HepG2 (cell line): ENCODE measurements at regions not wholly inside any gene's neighbourhood (a gene's known extent, or its start where the extent isn't known, plus 50 kb on each side); places are given as distances from the start of the nearest gene placed in this dataset.

Experiments used
- JUND ChIP-seq: sonication (generic); formaldehyde crosslinking; IDR thresholded peaks from 2 replicates; pipeline ENCODE4 v1.8.0; 2022; ENCODE audit warnings: mild to moderate bottlenecking, missing genetic modification reagents
- ZSCAN30 ChIP-seq: sonication (generic); formaldehyde crosslinking; IDR thresholded peaks from 2 replicates; pipeline ENCODE4 v1.5.0; 2020; ENCODE audit warnings: mild to moderate bottlenecking, missing genetic modification reagents
- TF ChIP-seq, protein P1 (sequence below), 2 experiments: IDR thresholded peaks; 2 replicates each; pipeline ENCODE4 v1.6.1; 2011 to 2012; ENCODE audit warnings: low read length in 2 of 2, borderline replicate concordance in 1 of 2, low read depth in 1 of 2, mild to moderate bottlenecking in 1 of 2, moderate library complexity in 1 of 2

DNA sequence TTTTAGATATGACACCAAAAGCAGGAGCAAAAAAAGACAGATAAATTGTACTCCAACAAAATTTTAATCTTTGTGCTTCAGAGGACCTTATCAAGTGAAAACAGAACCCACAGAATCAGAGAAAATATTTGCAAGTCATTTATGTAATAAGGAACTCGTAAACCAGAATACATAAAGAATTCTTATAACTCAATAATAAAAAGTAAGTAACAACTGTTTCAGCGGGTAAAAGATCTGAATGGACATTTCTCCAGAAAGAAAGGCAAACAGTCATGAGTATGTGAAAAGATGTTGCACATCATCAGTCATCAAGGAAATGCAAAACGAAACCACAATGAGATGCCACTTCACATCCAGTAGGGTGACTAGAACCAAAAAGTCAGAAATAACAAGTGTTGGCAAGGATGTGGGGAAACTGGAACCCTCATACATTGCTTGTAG, 167.7 kb upstream of the KCTD7 start:
- no peak for TF ChIP-seq JUND (CRISPR knock-in tag)
- TF ChIP-seq, protein P1, sequence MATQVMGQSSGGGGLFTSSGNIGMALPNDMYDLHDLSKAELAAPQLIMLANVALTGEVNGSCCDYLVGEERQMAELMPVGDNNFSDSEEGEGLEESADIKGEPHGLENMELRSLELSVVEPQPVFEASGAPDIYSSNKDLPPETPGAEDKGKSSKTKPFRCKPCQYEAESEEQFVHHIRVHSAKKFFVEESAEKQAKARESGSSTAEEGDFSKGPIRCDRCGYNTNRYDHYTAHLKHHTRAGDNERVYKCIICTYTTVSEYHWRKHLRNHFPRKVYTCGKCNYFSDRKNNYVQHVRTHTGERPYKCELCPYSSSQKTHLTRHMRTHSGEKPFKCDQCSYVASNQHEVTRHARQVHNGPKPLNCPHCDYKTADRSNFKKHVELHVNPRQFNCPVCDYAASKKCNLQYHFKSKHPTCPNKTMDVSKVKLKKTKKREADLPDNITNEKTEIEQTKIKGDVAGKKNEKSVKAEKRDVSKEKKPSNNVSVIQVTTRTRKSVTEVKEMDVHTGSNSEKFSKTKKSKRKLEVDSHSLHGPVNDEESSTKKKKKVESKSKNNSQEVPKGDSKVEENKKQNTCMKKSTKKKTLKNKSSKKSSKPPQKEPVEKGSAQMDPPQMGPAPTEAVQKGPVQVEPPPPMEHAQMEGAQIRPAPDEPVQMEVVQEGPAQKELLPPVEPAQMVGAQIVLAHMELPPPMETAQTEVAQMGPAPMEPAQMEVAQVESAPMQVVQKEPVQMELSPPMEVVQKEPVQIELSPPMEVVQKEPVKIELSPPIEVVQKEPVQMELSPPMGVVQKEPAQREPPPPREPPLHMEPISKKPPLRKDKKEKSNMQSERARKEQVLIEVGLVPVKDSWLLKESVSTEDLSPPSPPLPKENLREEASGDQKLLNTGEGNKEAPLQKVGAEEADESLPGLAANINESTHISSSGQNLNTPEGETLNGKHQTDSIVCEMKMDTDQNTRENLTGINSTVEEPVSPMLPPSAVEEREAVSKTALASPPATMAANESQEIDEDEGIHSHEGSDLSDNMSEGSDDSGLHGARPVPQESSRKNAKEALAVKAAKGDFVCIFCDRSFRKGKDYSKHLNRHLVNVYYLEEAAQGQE (IDR thresholded peaks at IDR 0.05; ENCODE audit: borderline replicate concordance in 1 of 2, low read depth in 1 of 2, low read length in 2 of 2) = no peak
- no peak for TF ChIP-seq ZSCAN30
